GM12878 (cell line): ENCODE measurements at regions not wholly inside any gene's neighbourhood (a gene's known extent, or its start where the extent isn't known, plus 50 kb on each side); places are given as distances from the start of the nearest gene placed in this dataset.

Experiments used
- ATAC-seq: fragments of 200-7000 bp; cut with Tn5 transposase; 3 replicates; pipeline ENCODE4 v1.9.1; 2020; ENCODE audit warnings: mild to moderate bottlenecking, moderate library complexity
- BruUV-seq: library from RNA; stranded (reverse); fragments of 400-500 nt; replicated peaks from 2 replicates; lab custom pipeline; 2021; lab: Mats Ljungman, UMichigan
- CTCF ChIA-PET: fragments of 300-600 bp; sonication (Branson Sonifier 250); formaldehyde crosslinking; extraction: SDS; loops from one replicate; lab custom pipeline; 2021; ENCODE audit warnings: inconsistent platforms; lab: Yijun Ruan, JAX
- POLR2A ChIA-PET: fragments of 350-600 bp; formaldehyde crosslinking; extraction: SDS; loops from one replicate; lab custom pipeline; 2021; ENCODE audit warnings: inconsistent platforms; lab: Charles Lee
- RAD21 ChIA-PET: fragments of 300-600 bp; sonication (Branson Sonifier 250); formaldehyde crosslinking; loops from one replicate; lab custom pipeline; 2023; ENCODE audit warnings: antibody characterized with exemption; ENCODE audit not compliant: unreplicated experiment; lab: Charles Lee
- SMC1A ChIA-PET: fragments of 300-600 bp; sonication (Branson Sonifier 250); formaldehyde crosslinking; loops from one replicate; lab custom pipeline; 2023; ENCODE audit not compliant: unreplicated experiment, uncharacterized antibody; lab: Charles Lee
- DNase-seq: peaks from one replicate; pipeline ENCODE4 v3.0.0-alpha.2; 2011; ENCODE audit warnings: low read depth, low spot score
- FAIRE-seq: peaks from 3 replicates; lab custom pipeline; 2011; peaks lifted over from hg19 to GRCh38; lab: Jason Lieb, UNC
- H2AFZ ChIP-seq: 2 replicates; pipeline ENCODE4 v1.6.0; 2011; ENCODE audit warnings: low read depth, low read length, control low read depth; ENCODE audit not compliant: control insufficient read depth
- H3K27ac ChIP-seq: 2 replicates; pipeline ENCODE4 v1.5.1; 2011; ENCODE audit warnings: control low read depth; ENCODE audit not compliant: control insufficient read depth, insufficient read depth
- H3K27me3 ChIP-seq, 2 experiments: replicated peaks in 1 of 2; 2 replicates each; pipeline versions ENCODE4 v1.6.0 to v1.6.1; 2011; ENCODE audit warnings: low read length in 1 of 2; ENCODE audit not compliant: control insufficient read depth in 2 of 2, insufficient read depth in 2 of 2
- H3K36me3 ChIP-seq, 2 experiments: 2 replicates each; pipeline ENCODE4 v1.5.1; 2011; ENCODE audit warnings: low read length in 1 of 2; ENCODE audit not compliant: control insufficient read depth in 2 of 2, insufficient read depth in 2 of 2
- H3K4me1 ChIP-seq: 2 replicates; pipeline ENCODE4 v1.6.1; 2011; ENCODE audit warnings: mild to moderate bottlenecking, low read length, moderate library complexity, mixed read lengths; ENCODE audit not compliant: control insufficient read depth, insufficient read depth
- H3K4me2 ChIP-seq: 2 replicates; pipeline ENCODE4 v1.6.0; 2011; ENCODE audit warnings: control low read depth; ENCODE audit not compliant: control insufficient read depth, insufficient read depth
- H3K4me3 ChIP-seq: fragments of 200-600 bp; sonication (generic); 2 replicates; pipeline ENCODE4 v1.5.1; 2016
- H3K79me2 ChIP-seq: 2 replicates; pipeline ENCODE4 v1.6.0; 2011; ENCODE audit warnings: low read length; ENCODE audit not compliant: control insufficient read depth, insufficient read depth
- H3K9ac ChIP-seq: 2 replicates; pipeline ENCODE4 v1.8.0; 2011; ENCODE audit warnings: low read length, control low read depth, mixed read lengths; ENCODE audit not compliant: control insufficient read depth, insufficient read depth
- H3K9me3 ChIP-seq: replicated peaks from 3 replicates; pipeline ENCODE4 v1.5.1; 2011; ENCODE audit warnings: mild to moderate bottlenecking, low read length; ENCODE audit not compliant: control insufficient read depth, insufficient read depth
- H4K20me1 ChIP-seq: 2 replicates; pipeline ENCODE4 v1.6.0; 2011; ENCODE audit not compliant: control insufficient read depth, insufficient read depth
- CBX3 ChIP-seq: fragments of 200-600 bp; sonication (generic); IDR thresholded peaks from 2 replicates; pipeline ENCODE4 v1.6.1; 2016; ENCODE audit warnings: low read depth, borderline replicate concordance
- MEF2A ChIP-seq: IDR thresholded peaks from 2 replicates; pipeline ENCODE4 v1.6.1; 2011; ENCODE audit warnings: low read depth, mild to moderate bottlenecking, low read length, moderate library complexity; ENCODE audit not compliant: insufficient read depth
- MLLT1 ChIP-seq: fragments of 450-650 bp; IDR thresholded peaks from 2 replicates; pipeline ENCODE4 v1.6.1; 2016; ENCODE audit warnings: mild to moderate bottlenecking
- PAX8 ChIP-seq: fragments of 450-650 bp; IDR thresholded peaks from 2 replicates; pipeline ENCODE4 v1.6.1; 2017; ENCODE audit warnings: mild to moderate bottlenecking, moderate library complexity
- RAD21 ChIP-seq: IDR thresholded peaks from 2 replicates; pipeline ENCODE4 v1.6.1; 2011; ENCODE audit warnings: mild to moderate bottlenecking, low read depth, low read length, moderate library complexity; ENCODE audit not compliant: insufficient read depth
- RB1 ChIP-seq: fragments of 450-650 bp; formaldehyde crosslinking; IDR thresholded peaks from 2 replicates; pipeline ENCODE4 v1.6.1; 2017; ENCODE audit warnings: mild to moderate bottlenecking, borderline replicate concordance
- RUNX3 ChIP-seq: IDR thresholded peaks from 2 replicates; pipeline ENCODE4 v1.6.1; 2012; ENCODE audit warnings: low read length, inconsistent platforms
- SREBF2 ChIP-seq: IDR thresholded peaks from 2 replicates; pipeline ENCODE4 v1.6.1; 2012; ENCODE audit warnings: mild to moderate bottlenecking, low read length
- SRF ChIP-seq, 2 experiments: IDR thresholded peaks; 2 replicates each; pipeline ENCODE4 v1.6.1; 2011; ENCODE audit warnings: low read depth in 2 of 2, low read length in 2 of 2, mild to moderate bottlenecking in 1 of 2, moderate library complexity in 1 of 2
- SUPT20H ChIP-seq: IDR thresholded peaks from 2 replicates; pipeline ENCODE4 v1.6.1; 2011; ENCODE audit warnings: low read depth, mild to moderate bottlenecking, low read length, moderate library complexity, borderline replicate concordance; ENCODE audit not compliant: control insufficient read depth
- WGBS: methylation state at CpG from one replicate; pipeline ENCODE4 v1.1.6; 2016; ENCODE audit warnings: low lambda C conversion rate; ENCODE audit not compliant: insufficient replicate concordance, insufficient coverage; ENCODE audit errors: missing lambda C conversion rate; 5-methylcytosine and 5-hydroxymethylcytosine counted together
- in situ Hi-C: fragments of 300-500 bp; cut with MboI; formaldehyde crosslinking; loops from 9 replicates; pipeline ENCODE4 v1.14.3; 2018; ENCODE audit warnings: mixed read lengths
- intact Hi-C: fragments of 100-400 bp; cut with micrococcal nuclease; formaldehyde crosslinking; loops from one replicate; pipeline ENCODE4 v1.14.2; 2022; ENCODE audit not compliant: unreplicated experiment

- SMC1A ChIA-PET: interaction anchor here (1.1 to 1.2 kb wide), 2 partner anchors 9 to 320 kb away, joined by 3 read pairs; no protein-coding TSS in a partner anchor
Measured at GRCh38 chr6:143619824-143620401, 57.9 kb upstream of the PHACTR2 start.

More at GRCh38 chr6:143619824-143620401, 57.9 kb upstream of the PHACTR2 start:
- intact Hi-C loops (no loop called here), in situ Hi-C loops (no loop called here)
- BruUV-seq: no TSS peak
- H3K4me1 ChIP-seq: 0 out of 2 replicates have a peak, but pooled peaks cover 2% of the 10 kb centered on the region
- no peak for DNase-seq
- H3K36me3 ChIP-seq: no peaks in the 10 kb centered on the region
- RAD21 ChIA-PET: no interaction called here
- POLR2A ChIA-PET: no interaction called here
- no peak for ATAC-seq
- no peaks in the 10 kb centered on the region; the same call in 2 of the 3 replicates for H3K9me3 ChIP-seq
- H4K20me1 ChIP-seq: no peaks in the 10 kb centered on the region; the same call in 1 of the 2 replicates
- no peak for FAIRE-seq
- no peak overlapping the region for H2AFZ ChIP-seq
- CTCF ChIA-PET: no interaction called here
- H3K27me3 ChIP-seq: no peaks in the 10 kb centered on the region
- no peak overlapping the region for H3K9ac ChIP-seq
- no peak overlapping the region for H3K4me2 ChIP-seq
- H3K79me2 ChIP-seq: no peaks in the 10 kb centered on the region
- no peak overlapping the region for H3K4me3 ChIP-seq
- 55% methylated on average over 8 of the region's 8 CpGs for WGBS
- H3K27ac ChIP-seq: no peak overlapping the region
- TF ChIP-seq MLLT1 (no peak), SRF (IDR thresholded peaks at IDR 0.05; ENCODE audit: low read depth in 2 of 2, low read length in 2 of 2) (no peak), PAX8 (no peak), SUPT20H (no peak), MEF2A (no peak), RAD21 (no peak), SREBF2 (no peak), RB1 (no peak), RUNX3 (no peak), CBX3 (no peak)
